ENCODE measurements at regions not wholly inside any gene's neighbourhood (a gene's known extent, or its start where the extent isn't known, plus 50 kb on each side); places are given as distances from the start of the nearest gene placed in this dataset.

DNA sequence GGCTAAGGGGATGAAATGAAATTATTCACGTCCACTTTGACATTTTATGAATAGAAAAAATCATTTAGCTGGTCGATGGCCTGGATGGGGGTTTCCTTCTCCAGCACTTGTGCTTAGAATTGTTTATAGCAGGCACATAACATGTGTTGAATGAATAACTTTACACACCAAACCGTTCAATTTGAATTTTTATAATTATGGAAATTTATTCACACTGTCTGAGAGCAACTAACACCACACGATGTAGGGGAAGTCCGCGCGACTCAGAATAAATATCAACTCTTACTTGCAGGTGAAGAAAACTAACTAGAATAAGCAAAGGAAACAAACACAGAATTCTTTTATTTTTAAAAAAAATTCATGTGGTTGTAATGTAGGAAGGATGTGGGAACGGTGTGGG is 81.3 kb downstream of the MINAR1 start:
- TF ChIP-seq, protein P1, sequence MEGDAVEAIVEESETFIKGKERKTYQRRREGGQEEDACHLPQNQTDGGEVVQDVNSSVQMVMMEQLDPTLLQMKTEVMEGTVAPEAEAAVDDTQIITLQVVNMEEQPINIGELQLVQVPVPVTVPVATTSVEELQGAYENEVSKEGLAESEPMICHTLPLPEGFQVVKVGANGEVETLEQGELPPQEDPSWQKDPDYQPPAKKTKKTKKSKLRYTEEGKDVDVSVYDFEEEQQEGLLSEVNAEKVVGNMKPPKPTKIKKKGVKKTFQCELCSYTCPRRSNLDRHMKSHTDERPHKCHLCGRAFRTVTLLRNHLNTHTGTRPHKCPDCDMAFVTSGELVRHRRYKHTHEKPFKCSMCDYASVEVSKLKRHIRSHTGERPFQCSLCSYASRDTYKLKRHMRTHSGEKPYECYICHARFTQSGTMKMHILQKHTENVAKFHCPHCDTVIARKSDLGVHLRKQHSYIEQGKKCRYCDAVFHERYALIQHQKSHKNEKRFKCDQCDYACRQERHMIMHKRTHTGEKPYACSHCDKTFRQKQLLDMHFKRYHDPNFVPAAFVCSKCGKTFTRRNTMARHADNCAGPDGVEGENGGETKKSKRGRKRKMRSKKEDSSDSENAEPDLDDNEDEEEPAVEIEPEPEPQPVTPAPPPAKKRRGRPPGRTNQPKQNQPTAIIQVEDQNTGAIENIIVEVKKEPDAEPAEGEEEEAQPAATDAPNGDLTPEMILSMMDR (IDR thresholded peaks at IDR 0.05; ENCODE audit: insufficient read depth, low read depth, low read length) = no peak
- no peak for TF ChIP-seq EZH2 (IDR thresholded peaks at IDR 0.05; ENCODE audit: insufficient read depth, low read length)
